ENCODE measurements at regions not wholly inside any gene's neighbourhood (a gene's known extent, or its start where the extent isn't known, plus 50 kb on each side); places are given as distances from the start of the nearest gene placed in this dataset.

GRCh38 chr5:124998520-124998919 lies 252.1 kb upstream of the ZNF608 start:
- FAIRE-seq (no peak), DNase-seq (ENCODE audit: low read depth, low spot score) (no peak), ATAC-seq (no peak)
- TF ChIP-seq MEF2B (IDR thresholded peaks at IDR 0.05; ENCODE audit: partially characterized antibody, poor library complexity, severe bottlenecking) (no peak), CBFB (IDR thresholded peaks at IDR 0.05; ENCODE audit: low read depth) (no peak), FOXK2 (IDR thresholded peaks at IDR 0.05) (no peak), ZZZ3 (IDR thresholded peaks at IDR 0.05; ENCODE audit: control insufficient read depth, insufficient read length, low read depth) (no peak), E2F8 (IDR thresholded peaks at IDR 0.05; ENCODE audit: low read depth, partially characterized antibody) (no peak), RUNX3 (IDR thresholded peaks at IDR 0.05; ENCODE audit: low read length) (no peak), MEF2A (IDR thresholded peaks at IDR 0.05; ENCODE audit: insufficient read depth, low read depth, low read length) (no peak), BMI1 (IDR thresholded peaks at IDR 0.05; ENCODE audit: borderline replicate concordance) (no peak), MXI1 (IDR thresholded peaks at IDR 0.05; ENCODE audit: low read depth, low read length) (no peak), ZNF217 (IDR thresholded peaks at IDR 0.05) (no peak), SMAD5 (IDR thresholded peaks at IDR 0.05; ENCODE audit: low read depth) (no peak), SRF (IDR thresholded peaks at IDR 0.05; ENCODE audit: low read depth in 2 of 2, low read length in 2 of 2) (no peak), ZNF274 (IDR thresholded peaks at IDR 0.05; ENCODE audit: insufficient read depth, insufficient read length) (no peak), BCLAF1 (IDR thresholded peaks at IDR 0.05) (no peak), EZH2 (IDR thresholded peaks at IDR 0.05; ENCODE audit: borderline replicate concordance, control insufficient read depth, low read depth, low read length) (no peak), MYB (IDR thresholded peaks at IDR 0.05; ENCODE audit: borderline replicate concordance, low read depth, low read length) (no peak), NRF1 (conservative IDR thresholded peaks at IDR 0.05; ENCODE audit: low read depth, low read length) (no peak), KAT2A (conservative IDR thresholded peaks at IDR 0.05; ENCODE audit: control insufficient read depth, low read depth, low read length) (no peak), IRF3 (IDR thresholded peaks at IDR 0.05) (no peak)
- Histone ChIP-seq H3K36me3 (ENCODE audit: control insufficient read depth in 2 of 2, insufficient read depth in 2 of 2, low read length in 1 of 2) (no peaks in the 10 kb centered on the region), H3K4me2 (ENCODE audit: control insufficient read depth, insufficient read depth) (no peak overlapping the region), H3K27ac (ENCODE audit: control insufficient read depth, insufficient read depth) (no peak overlapping the region), H3K9ac (ENCODE audit: control insufficient read depth, insufficient read depth, low read length) (no peak overlapping the region), H2AFZ (ENCODE audit: control insufficient read depth, low read depth, low read length) (no peak overlapping the region), H3K9me3 (replicated peaks; ENCODE audit: control insufficient read depth, insufficient read depth, low read length) (no peaks in the 10 kb centered on the region), H3K27me3 (replicated peaks in 1 of 2; ENCODE audit: control insufficient read depth in 2 of 2, insufficient read depth in 2 of 2, low read length in 1 of 2) (no peaks in the 10 kb centered on the region), H4K20me1 (ENCODE audit: control insufficient read depth, insufficient read depth) (no peaks in the 10 kb centered on the region), H3K79me2 (ENCODE audit: control insufficient read depth, insufficient read depth, low read length) (no peaks in the 10 kb centered on the region), H3K4me1 (ENCODE audit: control insufficient read depth, insufficient read depth, low read length) (no peaks in the 10 kb centered on the region), H3K4me3 (no peak overlapping the region)
- intact Hi-C loops (cut with micrococcal nuclease; ENCODE audit: unreplicated experiment) (no loop called here), in situ Hi-C loops (cut with MboI) (no loop called here)
- ChIA-PET POLR2A (no interaction called here), CTCF (interaction anchor here (1.0 to 1.6 kb wide), 2 partner anchors 38 to 109 kb away, joined by 3 read pairs; no protein-coding TSS in a partner anchor), SMC1A (ENCODE audit: uncharacterized antibody, unreplicated experiment) (no interaction called here), RAD21 (ENCODE audit: unreplicated experiment) (interaction anchor here (0.6 kb wide), 1 partner anchor 1966 kb away, joined by 4 read pairs; no protein-coding TSS in a partner anchor)
- WGBS (ENCODE audit: insufficient coverage, insufficient replicate concordance, low lambda C conversion rate, missing lambda C conversion rate): 0% methylated on average over 1 of the region's 1 CpG
- BruUV-seq (replicated peaks): no TSS peak

Data from GM12878 (cell line).